Activated CD8-positive, alpha-beta memory T cell treated with anti-CD3 and anti-CD28 coated beads for 36 hours (primary cell): ENCODE measurements at regions not wholly inside any gene's neighbourhood (a gene's known extent, or its start where the extent isn't known, plus 50 kb on each side); places are given as distances from the start of the nearest gene placed in this dataset.

Experiments used
- CTCF ChIA-PET: fragments of 350-600 bp; sonication (Branson Sonifier 250); formaldehyde crosslinking; loops from one replicate; lab custom pipeline; 2021; ENCODE audit warnings: antibody characterized with exemption; lab: Charles Lee
- POLR2A ChIA-PET: fragments of 350-600 bp; sonication (Branson Sonifier 250); formaldehyde crosslinking; loops from one replicate; lab custom pipeline; 2021; ENCODE audit warnings: antibody characterized with exemption; lab: Charles Lee

GRCh38 chr1:231108516-231109302 lies 53.1 kb upstream of the TRIM67 start:
- ChIA-PET POLR2A (no interaction called here), CTCF (no interaction called here)

GRCh38 chr1:231107600-231108326 lies 54.1 kb upstream of the TRIM67 start:
- ChIA-PET POLR2A (no interaction called here), CTCF (interaction anchor here (1.2 kb wide), 1 partner anchor 16 kb away, joined by 3 read pairs; no protein-coding TSS in a partner anchor)

- ChIA-PET CTCF (interaction anchor here (1.2 kb wide), 1 partner anchor 16 kb away, joined by 3 read pairs; no protein-coding TSS in a partner anchor), POLR2A (no interaction called here)
Observed at GRCh38 chr1:231107151-231107550, 54.7 kb upstream of the TRIM67 start.

GRCh38 chr1:231106347-231106746 lies 55.5 kb upstream of the TRIM67 start:
- CTCF ChIA-PET = no interaction called here
- POLR2A ChIA-PET = no interaction called here

- ChIA-PET POLR2A (no interaction called here), CTCF (no interaction called here)
Observed at GRCh38 chr1:231104917-231105316, 56.9 kb upstream of the TRIM67 start.

- CTCF ChIA-PET = no interaction called here
- POLR2A ChIA-PET = no interaction called here
Observed at GRCh38 chr1:231103961-231104360, 57.9 kb upstream of the TRIM67 start.

GRCh38 chr1:231099996-231100767 lies 60.1 kb upstream of the FAM89A start:
- CTCF ChIA-PET = no interaction called here
- POLR2A ChIA-PET = no interaction called here

GRCh38 chr1:231099311-231099710 lies 59.3 kb upstream of the FAM89A start:
- POLR2A ChIA-PET = no interaction called here
- CTCF ChIA-PET = no interaction called here

- POLR2A ChIA-PET = no interaction called here
Observed at GRCh38 chr1:231095595-231095994, 55.5 kb upstream of the FAM89A start.

GRCh38 chr1:231094421-231094820 lies 54.4 kb upstream of the FAM89A start:
- POLR2A ChIA-PET = no interaction called here
- CTCF ChIA-PET = interaction anchor here (1.1 kb wide), 1 partner anchor 141 kb away, joined by 4 read pairs; no protein-coding TSS in a partner anchor

More at GRCh38 chr1:231095595-231095994, 55.5 kb upstream of the FAM89A start:
- CTCF ChIA-PET = no interaction called here

GRCh38 chr1:231093156-231093922 lies 53.3 kb upstream of the FAM89A start:
- CTCF ChIA-PET = interaction anchor here (1.1 to 1.6 kb wide), 3 partner anchors 51 to 177 kb away, joined by 3 to 4 read pairs (median 3); no protein-coding TSS in a partner anchor
- POLR2A ChIA-PET = no interaction called here

- CTCF ChIA-PET = interaction anchor here (0.8 to 1.6 kb wide), 3 partner anchors 39 to 176 kb away, joined by 3 read pairs; no protein-coding TSS in a partner anchor
- POLR2A ChIA-PET = no interaction called here
Observed at GRCh38 chr1:231092380-231092779, 52.3 kb upstream of the FAM89A start.

- POLR2A ChIA-PET = interaction anchor here (0.5 kb wide), 1 partner anchor 1995 kb away, joined by 3 read pairs; no protein-coding TSS in a partner anchor
- CTCF ChIA-PET = interaction anchor here (0.8 to 1.6 kb wide), 3 partner anchors 15 to 175 kb away, joined by 3 read pairs; no protein-coding TSS in a partner anchor
Observed at GRCh38 chr1:231091831-231092301, 51.8 kb upstream of the FAM89A start.

GRCh38 chr1:231091415-231091814 lies 51.4 kb upstream of the FAM89A start:
- POLR2A ChIA-PET = interaction anchor here (0.5 kb wide), 1 partner anchor 1995 kb away, joined by 3 read pairs; no protein-coding TSS in a partner anchor

More at GRCh38 chr1:231091415-231091814, 51.4 kb upstream of the FAM89A start:
- CTCF ChIA-PET = interaction anchor here (0.7 to 1.0 kb wide), 2 partner anchors 16 to 26 kb away, joined by 3 read pairs; no protein-coding TSS in a partner anchor
